ENCODE measurements at regions not wholly inside any gene's neighbourhood (a gene's known extent, or its start where the extent isn't known, plus 50 kb on each side); places are given as distances from the start of the nearest gene placed in this dataset.

- TF ChIP-seq EP300 (IDR thresholded peaks at IDR 0.05) (no peak), CTCF (IDR thresholded peaks at IDR 0.05) (no peak), POLR2A (IDR thresholded peaks at IDR 0.05) (no peak)
These were observed 114.3 kb upstream of the EPB41L4A start for GRCh38 chr5:112533362-112533761.

Data from stomach (tissue), 4 donors.